Activated naive CD8-positive, alpha-beta T cell treated with anti-CD3 and anti-CD28 coated beads for 36 hours (primary cell): ENCODE measurements at regions not wholly inside any gene's neighbourhood (a gene's known extent, or its start where the extent isn't known, plus 50 kb on each side); places are given as distances from the start of the nearest gene placed in this dataset.

Experiments
- DNase-seq: peaks from one replicate; pipeline ENCODE4 v3.0.0; 2021
- H3K27ac Mint-ChIP-seq: one replicate; pipeline ENCODE4 v1.8.0; 2022; ENCODE audit warnings: mild to moderate bottlenecking, moderate library complexity, mixed read lengths
- H3K27me3 Mint-ChIP-seq: one replicate; pipeline ENCODE4 v1.8.0; 2022; ENCODE audit warnings: mild to moderate bottlenecking, mixed read lengths
- H3K36me3 Mint-ChIP-seq: one replicate; pipeline ENCODE4 v1.8.0; 2021; ENCODE audit warnings: mild to moderate bottlenecking, mixed read lengths
- H3K4me1 Mint-ChIP-seq: one replicate; pipeline ENCODE4 v1.8.0; 2021; ENCODE audit warnings: mixed read lengths
- H3K4me3 Mint-ChIP-seq: one replicate; pipeline ENCODE4 v1.8.0; 2022; ENCODE audit warnings: mild to moderate bottlenecking, moderate library complexity, mixed read lengths
- H3K9me3 Mint-ChIP-seq: one replicate; pipeline ENCODE4 v1.8.0; 2022; ENCODE audit warnings: mixed read lengths

- no peaks in the 10 kb centered on the region for H3K36me3 Mint-ChIP-seq
- H3K27ac Mint-ChIP-seq, result no peak overlapping the region
- no peaks in the 10 kb centered on the region for H3K4me1 Mint-ChIP-seq
- no peaks in the 10 kb centered on the region for H3K27me3 Mint-ChIP-seq
- no peak overlapping the region for H3K4me3 Mint-ChIP-seq
- peaks cover 6% of the 10 kb centered on the region for H3K9me3 Mint-ChIP-seq
- no peak for DNase-seq
Measured at GRCh38 chr2:183575481-183575880, 451.2 kb downstream of the NUP35 start.

GRCh38 chr2:183579686-183580085, 455.4 kb downstream of the NUP35 start:
- Mint-ChIP-seq H3K36me3 (no peaks in the 10 kb centered on the region), H3K9me3 (peaks cover 5% of the 10 kb centered on the region), H3K27me3 (no peaks in the 10 kb centered on the region), H3K4me1 (no peaks in the 10 kb centered on the region), H3K27ac (no peak overlapping the region), H3K4me3 (no peak overlapping the region)
- DNase-seq, result no peak

DNA sequence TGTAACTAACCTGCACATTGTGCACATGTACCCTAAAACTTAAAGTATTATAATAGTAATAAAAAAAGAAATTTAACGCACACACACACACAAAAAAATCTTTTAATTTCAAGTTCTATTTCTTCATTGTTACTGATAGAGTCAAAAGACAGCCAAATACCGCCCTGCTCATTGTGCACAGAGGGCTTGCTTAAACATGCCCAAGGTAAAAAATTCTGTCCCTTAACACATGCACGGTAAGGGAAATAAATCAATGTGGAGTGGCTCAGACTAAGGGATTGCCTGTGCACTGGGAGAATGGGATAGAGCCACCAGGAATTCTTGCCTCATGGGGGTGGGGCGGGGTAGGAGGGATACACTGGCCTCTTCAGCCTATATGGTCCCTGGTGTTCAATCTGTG, 468.0 kb downstream of the NUP35 start:
- no peaks in the 10 kb centered on the region for H3K4me1 Mint-ChIP-seq
- H3K36me3 Mint-ChIP-seq, result no peaks in the 10 kb centered on the region
- H3K27me3 Mint-ChIP-seq, result no peaks in the 10 kb centered on the region
- no peak for DNase-seq
- H3K27ac Mint-ChIP-seq, result no peak overlapping the region
- H3K4me3 Mint-ChIP-seq, result no peak overlapping the region
- H3K9me3 Mint-ChIP-seq, result peaks cover 13% of the 10 kb centered on the region

DNA sequence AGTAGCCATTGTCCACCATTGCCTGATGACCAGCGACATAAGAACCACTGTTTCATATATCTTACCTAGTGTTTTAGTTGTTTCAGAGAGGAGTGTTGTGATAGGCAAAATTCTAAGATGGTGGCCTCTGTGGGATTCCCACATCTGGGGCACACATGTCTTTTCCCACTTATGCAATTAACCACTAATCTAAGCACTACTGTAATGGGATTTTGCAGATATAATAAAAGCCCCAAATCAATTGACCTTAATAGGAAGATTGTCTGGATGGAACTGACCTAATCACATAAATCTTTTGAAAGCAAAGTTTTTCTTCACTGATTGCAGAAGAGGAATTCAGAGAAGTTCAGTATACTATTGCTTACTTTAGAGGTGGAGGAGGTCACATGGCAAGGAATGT, 469.9 kb downstream of the NUP35 start:
- Mint-ChIP-seq H3K4me3 (no peak overlapping the region), H3K27me3 (no peaks in the 10 kb centered on the region), H3K27ac (no peak overlapping the region), H3K36me3 (no peaks in the 10 kb centered on the region), H3K9me3 (peaks cover 12% of the 10 kb centered on the region), H3K4me1 (no peaks in the 10 kb centered on the region)
- DNase-seq, result no peak

DNA sequence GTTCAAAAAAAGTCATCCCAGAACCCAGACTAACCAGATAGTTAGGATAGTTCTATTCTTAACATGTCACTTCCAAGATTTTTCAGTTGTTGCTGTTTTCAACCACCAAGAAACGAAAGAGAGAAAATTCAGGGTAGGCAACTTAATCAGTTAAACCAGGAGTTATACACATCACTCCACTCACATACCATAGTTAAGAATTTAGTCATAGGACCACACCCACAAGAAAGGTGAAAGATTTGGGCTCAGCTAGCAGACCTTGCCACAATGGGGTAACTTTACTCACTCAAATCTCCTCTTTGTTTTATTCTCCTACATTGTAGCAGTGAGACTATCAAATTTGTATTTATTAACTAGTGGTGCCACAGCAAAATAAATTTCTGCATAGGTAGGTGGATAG, 473.6 kb downstream of the NUP35 start:
- Mint-ChIP-seq H3K9me3 (peaks cover 6% of the 10 kb centered on the region), H3K27me3 (no peaks in the 10 kb centered on the region), H3K36me3 (no peaks in the 10 kb centered on the region), H3K27ac (no peak overlapping the region), H3K4me1 (no peaks in the 10 kb centered on the region), H3K4me3 (no peak overlapping the region)
- no peak for DNase-seq

- Mint-ChIP-seq H3K4me1 (no peaks in the 10 kb centered on the region), H3K27me3 (no peaks in the 10 kb centered on the region), H3K9me3 (no peaks in the 10 kb centered on the region), H3K27ac (no peak overlapping the region), H3K4me3 (no peak overlapping the region), H3K36me3 (no peaks in the 10 kb centered on the region)
- DNase-seq, result no peak
Measured at GRCh38 chr2:183604065-183604464, 479.8 kb downstream of the NUP35 start.

GRCh38 chr2:183605440-183605839, 481.2 kb downstream of the NUP35 start:
- H3K9me3 Mint-ChIP-seq, result no peaks in the 10 kb centered on the region
- H3K36me3 Mint-ChIP-seq, result no peaks in the 10 kb centered on the region
- no peak overlapping the region for H3K27ac Mint-ChIP-seq
- no peaks in the 10 kb centered on the region for H3K27me3 Mint-ChIP-seq
- H3K4me1 Mint-ChIP-seq, result no peaks in the 10 kb centered on the region
- no peak overlapping the region for H3K4me3 Mint-ChIP-seq
- DNase-seq, result no peak

DNA sequence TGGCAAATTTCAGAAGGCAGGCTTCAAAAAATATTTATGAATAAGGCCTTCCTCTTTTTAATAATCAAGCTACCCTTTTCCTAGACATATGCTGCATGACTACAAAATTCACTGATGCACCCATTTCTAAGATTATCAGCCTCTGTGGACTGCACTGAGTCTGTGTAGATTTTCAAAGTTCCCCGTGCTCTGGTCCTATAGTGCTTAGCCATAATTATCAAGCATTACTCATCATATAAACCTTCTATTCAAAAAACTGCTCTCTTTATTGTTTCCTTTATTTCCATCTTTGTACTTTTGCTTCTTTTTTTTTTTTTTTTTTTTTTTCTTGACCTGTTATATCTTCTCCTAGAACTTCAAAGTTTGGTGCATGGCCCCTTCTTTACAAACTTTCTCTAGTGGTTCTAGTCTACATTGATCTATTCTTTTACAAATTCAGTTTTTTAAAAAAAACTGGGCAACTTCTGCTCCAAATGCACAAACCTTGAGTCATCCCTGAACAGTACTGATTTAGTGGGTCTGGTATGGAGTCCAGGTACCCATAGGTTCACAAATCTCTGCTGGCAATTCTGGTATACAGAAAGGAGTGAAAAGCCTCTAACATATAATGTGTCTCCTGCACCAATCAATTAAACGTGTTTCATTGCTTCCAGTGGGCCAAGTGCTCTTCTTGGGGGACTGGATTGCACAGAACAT, 481.9 kb downstream of the NUP35 start:
- H3K4me3 Mint-ChIP-seq, result no peak overlapping the region
- DNase-seq, result no peak
- no peaks in the 10 kb centered on the region for H3K9me3 Mint-ChIP-seq
- no peak overlapping the region for H3K27ac Mint-ChIP-seq
- no peaks in the 10 kb centered on the region for H3K27me3 Mint-ChIP-seq
- H3K36me3 Mint-ChIP-seq, result no peaks in the 10 kb centered on the region
- H3K4me1 Mint-ChIP-seq, result no peaks in the 10 kb centered on the region

- Mint-ChIP-seq H3K4me3 (no peak overlapping the region), H3K27ac (no peak overlapping the region), H3K4me1 (no peaks in the 10 kb centered on the region), H3K9me3 (no peaks in the 10 kb centered on the region), H3K36me3 (no peaks in the 10 kb centered on the region), H3K27me3 (no peaks in the 10 kb centered on the region)
- DNase-seq, result no peak
Measured at GRCh38 chr2:183606718-183607085, 482.5 kb downstream of the NUP35 start.

- no peak overlapping the region for H3K4me3 Mint-ChIP-seq
- H3K4me1 Mint-ChIP-seq, result no peaks in the 10 kb centered on the region
- no peaks in the 10 kb centered on the region for H3K9me3 Mint-ChIP-seq
- no peaks in the 10 kb centered on the region for H3K27me3 Mint-ChIP-seq
- no peak for DNase-seq
- H3K36me3 Mint-ChIP-seq, result no peaks in the 10 kb centered on the region
- no peak overlapping the region for H3K27ac Mint-ChIP-seq
Measured at GRCh38 chr2:183607995-183608394, 483.8 kb downstream of the NUP35 start.

- Mint-ChIP-seq H3K27me3 (no peaks in the 10 kb centered on the region), H3K36me3 (no peaks in the 10 kb centered on the region), H3K9me3 (no peaks in the 10 kb centered on the region)
Measured at GRCh38 chr2:183608747-183609146, 484.5 kb downstream of the NUP35 start.

GRCh38 chr2:183610724-183611123, 486.5 kb downstream of the NUP35 start:
- no peaks in the 10 kb centered on the region for H3K27me3 Mint-ChIP-seq
- no peaks in the 10 kb centered on the region for H3K36me3 Mint-ChIP-seq
- DNase-seq, result no peak
- H3K9me3 Mint-ChIP-seq, result no peaks in the 10 kb centered on the region
- H3K4me1 Mint-ChIP-seq, result no peaks in the 10 kb centered on the region
- H3K4me3 Mint-ChIP-seq, result no peak overlapping the region
- no peak overlapping the region for H3K27ac Mint-ChIP-seq

More at GRCh38 chr2:183608747-183609146, 484.5 kb downstream of the NUP35 start:
- H3K4me1 Mint-ChIP-seq, result no peaks in the 10 kb centered on the region
- no peak for DNase-seq
- no peak overlapping the region for H3K27ac Mint-ChIP-seq
- no peak overlapping the region for H3K4me3 Mint-ChIP-seq

DNA sequence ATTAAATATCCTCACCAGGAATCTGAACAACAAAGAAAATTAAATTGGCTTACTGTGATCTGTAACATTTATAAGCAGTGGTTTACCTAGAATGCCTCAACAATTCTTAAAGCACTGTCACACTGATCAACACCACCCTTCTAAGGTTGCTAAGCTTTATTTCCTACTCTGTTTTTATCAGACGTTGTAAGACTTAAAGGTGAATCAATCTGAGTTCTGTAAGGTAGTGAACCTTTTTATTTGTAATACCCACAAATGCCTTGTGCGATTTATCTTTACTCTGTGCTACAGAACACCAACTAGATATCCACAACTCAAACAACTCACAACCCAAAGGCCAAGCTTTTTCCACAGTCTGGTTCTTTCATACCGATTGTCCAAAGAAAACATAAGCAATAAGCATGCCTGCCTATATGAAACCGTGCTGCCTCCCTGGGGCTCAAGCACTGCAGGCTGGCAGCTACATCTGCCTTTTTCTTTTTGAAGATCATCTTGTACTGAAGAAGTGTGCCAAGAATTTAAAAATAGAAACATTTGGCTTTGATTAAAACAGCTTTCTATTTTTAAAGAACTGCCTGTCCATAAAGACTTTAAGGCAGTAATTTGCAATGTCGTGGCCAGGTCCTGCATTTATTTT, 490.7 kb downstream of the NUP35 start:
- H3K27me3 Mint-ChIP-seq, result no peaks in the 10 kb centered on the region
- no peak overlapping the region for H3K4me3 Mint-ChIP-seq
- no peaks in the 10 kb centered on the region for H3K4me1 Mint-ChIP-seq
- H3K9me3 Mint-ChIP-seq, result peaks cover 9% of the 10 kb centered on the region
- H3K36me3 Mint-ChIP-seq, result no peaks in the 10 kb centered on the region
- H3K27ac Mint-ChIP-seq, result no peak overlapping the region
- DNase-seq, result no peak

GRCh38 chr2:183623227-183623626, 499.0 kb downstream of the NUP35 start:
- Mint-ChIP-seq H3K36me3 (no peaks in the 10 kb centered on the region), H3K9me3 (peaks cover 17% of the 10 kb centered on the region), H3K4me1 (no peaks in the 10 kb centered on the region), H3K4me3 (no peak overlapping the region), H3K27me3 (no peaks in the 10 kb centered on the region), H3K27ac (no peak overlapping the region)
- no peak for DNase-seq

DNA sequence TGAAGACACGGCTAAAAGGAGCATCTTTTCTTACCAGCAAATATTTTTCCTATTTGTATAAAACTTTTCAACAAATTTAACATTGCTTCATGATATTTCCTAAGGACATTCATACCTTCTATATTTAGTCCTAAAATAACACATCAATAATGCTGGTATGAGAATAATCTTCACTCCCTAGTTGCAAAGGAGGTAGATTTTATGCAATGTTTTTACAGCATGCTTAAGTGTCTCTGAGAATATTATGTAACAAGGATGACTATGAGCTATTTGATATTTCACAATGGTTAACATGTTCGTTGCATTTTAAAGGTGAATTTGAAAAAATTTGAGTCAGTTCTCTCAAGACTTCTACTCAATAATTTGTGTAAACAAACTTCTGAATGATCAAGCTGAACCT, 506.7 kb downstream of the NUP35 start:
- no peaks in the 10 kb centered on the region for H3K36me3 Mint-ChIP-seq
- H3K27ac Mint-ChIP-seq, result no peak overlapping the region
- H3K4me1 Mint-ChIP-seq, result no peaks in the 10 kb centered on the region
- H3K9me3 Mint-ChIP-seq, result peaks cover 4% of the 10 kb centered on the region
- H3K27me3 Mint-ChIP-seq, result no peaks in the 10 kb centered on the region
- DNase-seq, result no peak
- H3K4me3 Mint-ChIP-seq, result no peak overlapping the region

GRCh38 chr2:183656121-183656520, 531.9 kb downstream of the NUP35 start:
- H3K4me3 Mint-ChIP-seq, result no peak overlapping the region
- DNase-seq, result no peak
- H3K9me3 Mint-ChIP-seq, result peaks cover 7% of the 10 kb centered on the region
- H3K27ac Mint-ChIP-seq, result no peak overlapping the region
- no peaks in the 10 kb centered on the region for H3K4me1 Mint-ChIP-seq
- no peaks in the 10 kb centered on the region for H3K27me3 Mint-ChIP-seq
- no peaks in the 10 kb centered on the region for H3K36me3 Mint-ChIP-seq
